ENCODE measurements at regions not wholly inside any gene's neighbourhood (a gene's known extent, or its start where the extent isn't known, plus 50 kb on each side); places are given as distances from the start of the nearest gene placed in this dataset.

- Histone ChIP-seq H3K36me3 (ENCODE audit: control insufficient read depth in 2 of 2, extremely low read depth in 1 of 2, insufficient read depth in 2 of 2, low read length in 2 of 2) (no peaks in the 10 kb centered on the region), H3K9me3 (ENCODE audit: control insufficient read depth, low read depth, low read length) (no peaks in the 10 kb centered on the region), H3K27ac (ENCODE audit: control insufficient read depth, insufficient read depth, low read length) (no peak overlapping the region), H3K79me2 (ENCODE audit: control insufficient read depth, insufficient read depth, low read length) (no peaks in the 10 kb centered on the region), H4K20me1 (ENCODE audit: control insufficient read depth, extremely low read depth, insufficient read depth, low read length) (no peaks in the 10 kb centered on the region), H3K4me2 (ENCODE audit: control insufficient read depth, extremely low read depth, insufficient read depth, low read depth, low read length) (no peak overlapping the region), H2AFZ (ENCODE audit: control insufficient read depth, low read length) (no peak overlapping the region), H3K4me1 (ENCODE audit: control insufficient read depth, extremely low read depth, insufficient read depth, low read length) (no peaks in the 10 kb centered on the region), H3K9me1 (ENCODE audit: control insufficient read depth, extremely low read depth, insufficient read depth, low read length) (no peaks in the 10 kb centered on the region), H3K9ac (ENCODE audit: control insufficient read depth, extremely low read depth, insufficient read depth, low read length) (no peak overlapping the region), H3K27me3 (ENCODE audit: control insufficient read depth, extremely low read depth, insufficient read depth, low read length) (no peaks in the 10 kb centered on the region), H3K4me3 (ENCODE audit: control insufficient read depth in 2 of 3, extremely low read depth in 1 of 3, insufficient read depth in 2 of 3, low read depth in 1 of 3, low read length in 3 of 3) (no peak overlapping the region)
- DNase-seq (ENCODE audit: low read depth, low spot score), result no peak
- no peak for FAIRE-seq
- dilution Hi-C loops (cut with MboI; ENCODE audit: extremely low pct_ligation_motif_present, low sequenced_read_pairs), result no loop called here
- TF ChIP-seq EZH2 (IDR thresholded peaks at IDR 0.05; ENCODE audit: low read length) (no peak), CTCF (optimal IDR thresholded peaks at IDR 0.05 in 1 of 3, IDR thresholded peaks at IDR 0.05 in 1 of 3, conservative IDR thresholded peaks at IDR 0.05 in 1 of 3; ENCODE audit: extremely low read depth in 1 of 3, insufficient read depth in 2 of 3, low read length in 3 of 3) (no peak)
These were observed 646.6 kb downstream of the TLE4 start for GRCh38 chr9:80218328-80218727.

GRCh38 chr9:80213613-80214012 lies 641.8 kb downstream of the TLE4 start:
- no peaks in the 10 kb centered on the region for H3K36me3 ChIP-seq (ENCODE audit: control insufficient read depth in 2 of 2, extremely low read depth in 1 of 2, insufficient read depth in 2 of 2, low read length in 2 of 2)
- H3K4me1 ChIP-seq (ENCODE audit: control insufficient read depth, extremely low read depth, insufficient read depth, low read length), result no peaks in the 10 kb centered on the region
- no peak for TF ChIP-seq CTCF (optimal IDR thresholded peaks at IDR 0.05 in 1 of 3, IDR thresholded peaks at IDR 0.05 in 1 of 3, conservative IDR thresholded peaks at IDR 0.05 in 1 of 3; ENCODE audit: extremely low read depth in 1 of 3, insufficient read depth in 2 of 3, low read length in 3 of 3)
- no peak for TF ChIP-seq EZH2 (IDR thresholded peaks at IDR 0.05; ENCODE audit: low read length)
- no peak for DNase-seq (ENCODE audit: low read depth, low spot score)
- no peaks in the 10 kb centered on the region for H3K27me3 ChIP-seq (ENCODE audit: control insufficient read depth, extremely low read depth, insufficient read depth, low read length)
- H3K4me2 ChIP-seq (ENCODE audit: control insufficient read depth, extremely low read depth, insufficient read depth, low read depth, low read length), result no peak overlapping the region
- no peak for FAIRE-seq
- H2AFZ ChIP-seq (ENCODE audit: control insufficient read depth, low read length), result no peak overlapping the region
- no peak overlapping the region for H3K9ac ChIP-seq (ENCODE audit: control insufficient read depth, extremely low read depth, insufficient read depth, low read length)
- no peak overlapping the region for H3K4me3 ChIP-seq (ENCODE audit: control insufficient read depth in 2 of 3, extremely low read depth in 1 of 3, insufficient read depth in 2 of 3, low read depth in 1 of 3, low read length in 3 of 3)
- H4K20me1 ChIP-seq (ENCODE audit: control insufficient read depth, extremely low read depth, insufficient read depth, low read length), result no peaks in the 10 kb centered on the region
- H3K79me2 ChIP-seq (ENCODE audit: control insufficient read depth, insufficient read depth, low read length), result no peaks in the 10 kb centered on the region
- no peak overlapping the region for H3K27ac ChIP-seq (ENCODE audit: control insufficient read depth, insufficient read depth, low read length)
- dilution Hi-C loops (cut with MboI; ENCODE audit: extremely low pct_ligation_motif_present, low sequenced_read_pairs), result no loop called here
- H3K9me1 ChIP-seq (ENCODE audit: control insufficient read depth, extremely low read depth, insufficient read depth, low read length), result no peaks in the 10 kb centered on the region
- H3K9me3 ChIP-seq (ENCODE audit: control insufficient read depth, low read depth, low read length), result no peaks in the 10 kb centered on the region
